ENCODE measurements at regions not wholly inside any gene's neighbourhood (a gene's known extent, or its start where the extent isn't known, plus 50 kb on each side); places are given as distances from the start of the nearest gene placed in this dataset.

DNA sequence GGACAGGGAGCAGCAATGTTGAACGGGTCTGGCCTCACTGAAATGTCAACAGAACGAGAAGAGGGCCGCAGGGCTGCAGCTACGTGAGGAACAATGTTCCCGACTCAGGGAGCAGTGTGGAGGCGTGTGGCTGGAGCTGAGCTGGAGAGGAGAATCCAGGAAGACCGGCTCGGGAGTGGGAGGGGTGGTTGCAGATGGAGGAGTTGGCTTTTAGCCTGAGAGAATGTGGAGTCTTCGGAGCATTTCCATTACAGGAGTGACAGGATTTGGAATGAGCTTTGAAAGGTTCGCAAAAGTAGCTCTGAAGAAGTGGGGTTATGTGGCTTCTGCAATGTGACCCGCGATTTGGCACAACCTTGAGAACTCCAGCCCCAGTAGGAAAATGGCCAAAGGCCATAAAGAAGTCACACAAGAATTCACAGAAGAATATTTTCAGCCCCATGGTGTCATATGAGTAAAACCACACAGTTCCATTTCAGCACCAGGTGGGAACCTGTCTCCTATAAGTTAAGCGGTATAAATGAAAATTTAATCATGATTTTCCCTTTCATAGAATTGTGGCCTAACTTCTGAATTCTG lies 78.8 kb upstream of the NSMCE3 start:
- no peaks in the 10 kb centered on the region for H3K9me3 ChIP-seq (ENCODE audit: control insufficient read depth in 2 of 2, low read length in 2 of 2)
- H3K4me1 ChIP-seq (ENCODE audit: control insufficient read depth in 2 of 2, insufficient read depth in 2 of 2, low read length in 2 of 2) = no peaks in the 10 kb centered on the region
- no peak overlapping the region for H3K9ac ChIP-seq (ENCODE audit: low read depth in 1 of 2, low read length in 2 of 2)
- H3K4me3 ChIP-seq (ENCODE audit: low read length in 2 of 2) = no peak overlapping the region
- H3K27me3 ChIP-seq (ENCODE audit: control insufficient read depth in 2 of 2, insufficient read depth in 2 of 2, low read length in 2 of 2) = no peaks in the 10 kb centered on the region
- no peaks in the 10 kb centered on the region for H3K36me3 ChIP-seq (ENCODE audit: control insufficient read depth in 2 of 2, insufficient read depth in 2 of 2, low read length in 2 of 2)
- H3K27ac ChIP-seq (ENCODE audit: low read depth in 2 of 2, low read length in 2 of 2) = no peak overlapping the region

- Histone ChIP-seq H3K36me3 (ENCODE audit: control insufficient read depth in 2 of 2, insufficient read depth in 2 of 2, low read length in 2 of 2) (no peaks in the 10 kb centered on the region), H3K27ac (ENCODE audit: low read depth in 2 of 2, low read length in 2 of 2) (no peak overlapping the region), H3K4me3 (ENCODE audit: low read length in 2 of 2) (no peak overlapping the region), H3K9ac (ENCODE audit: low read depth in 1 of 2, low read length in 2 of 2) (no peak overlapping the region), H3K9me3 (ENCODE audit: control insufficient read depth in 2 of 2, low read length in 2 of 2) (no peaks in the 10 kb centered on the region), H3K27me3 (ENCODE audit: control insufficient read depth in 2 of 2, insufficient read depth in 2 of 2, low read length in 2 of 2) (no peaks in the 10 kb centered on the region), H3K4me1 (ENCODE audit: control insufficient read depth in 2 of 2, insufficient read depth in 2 of 2, low read length in 2 of 2) (no peaks in the 10 kb centered on the region)
These were observed 77.4 kb upstream of the NSMCE3 start for GRCh38 chr15:29346998-29347397.

DNA sequence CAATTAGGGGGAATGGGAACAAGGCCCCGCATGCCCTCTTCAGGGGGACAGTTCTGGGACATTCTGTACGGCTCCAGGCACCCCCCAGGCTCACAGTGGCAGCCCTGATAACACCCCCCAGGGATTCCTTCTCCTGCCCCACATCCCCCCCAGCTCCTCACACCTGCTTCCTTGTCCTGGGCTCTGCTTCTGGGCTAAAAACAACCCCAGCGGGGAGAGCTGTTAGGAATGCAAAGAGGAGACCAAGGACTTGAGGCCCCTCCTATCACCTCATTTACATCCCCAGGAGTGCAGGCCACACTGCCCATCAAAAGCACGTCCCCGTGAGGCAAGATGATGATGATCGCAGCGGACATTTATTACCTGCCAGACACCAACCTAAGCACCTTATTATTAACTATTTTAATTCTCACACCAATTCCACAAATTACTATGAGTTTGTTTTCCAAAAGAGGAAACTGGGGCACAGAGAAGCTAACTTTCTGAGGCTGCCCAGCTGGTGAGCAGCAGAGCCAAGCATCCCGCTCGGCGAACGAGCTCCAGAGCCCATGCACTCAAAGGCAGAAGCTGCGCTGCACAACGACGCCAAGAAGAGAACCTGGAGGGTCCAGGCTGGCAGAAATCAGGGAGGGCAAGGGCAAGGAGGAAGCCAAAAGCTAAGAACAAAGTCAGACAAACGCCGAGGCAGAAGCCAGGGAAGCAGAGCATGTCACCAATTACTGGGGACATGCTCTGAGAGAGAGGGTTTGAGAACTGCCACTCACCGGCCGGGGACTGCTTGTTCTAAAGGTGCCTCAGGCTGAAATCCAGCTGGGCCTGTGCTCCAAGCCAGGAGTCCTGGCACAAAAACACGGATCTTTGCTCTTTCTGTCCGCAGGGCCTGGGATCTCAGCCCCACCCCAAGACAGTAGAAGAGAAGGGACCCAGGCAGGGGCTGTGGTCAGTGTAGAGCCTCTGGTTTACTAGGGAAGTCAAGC lies 76.2 kb upstream of the NSMCE3 start:
- H3K9me3 ChIP-seq (ENCODE audit: control insufficient read depth in 2 of 2, low read length in 2 of 2) = no peaks in the 10 kb centered on the region
- H3K9ac ChIP-seq (ENCODE audit: low read depth in 1 of 2, low read length in 2 of 2) = no peak overlapping the region
- H3K27ac ChIP-seq (ENCODE audit: low read depth in 2 of 2, low read length in 2 of 2) = no peak overlapping the region
- H3K4me3 ChIP-seq (ENCODE audit: low read length in 2 of 2) = no peak overlapping the region
- H3K4me1 ChIP-seq (ENCODE audit: control insufficient read depth in 2 of 2, insufficient read depth in 2 of 2, low read length in 2 of 2) = no peaks in the 10 kb centered on the region
- no peaks in the 10 kb centered on the region for H3K36me3 ChIP-seq (ENCODE audit: control insufficient read depth in 2 of 2, insufficient read depth in 2 of 2, low read length in 2 of 2)
- H3K27me3 ChIP-seq (ENCODE audit: control insufficient read depth in 2 of 2, insufficient read depth in 2 of 2, low read length in 2 of 2) = no peaks in the 10 kb centered on the region

DNA sequence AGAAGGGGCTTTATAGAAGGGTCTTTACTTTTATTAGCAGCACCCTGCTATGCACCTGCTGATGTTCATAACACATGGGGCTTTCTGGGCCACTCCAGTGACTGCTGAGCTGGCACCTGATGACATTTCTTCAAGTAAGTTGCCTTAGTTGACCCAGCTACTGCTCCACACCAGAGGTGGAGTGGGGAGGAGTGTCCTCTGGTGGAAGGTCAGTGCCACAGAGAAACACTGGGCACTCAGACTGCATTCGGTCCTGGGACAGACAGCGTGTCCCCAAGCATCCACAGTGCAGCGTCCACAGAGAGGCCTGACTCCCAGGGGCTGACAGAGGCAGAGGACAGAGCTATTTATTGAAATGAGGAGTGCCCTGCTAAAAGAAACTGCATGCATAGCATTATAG lies 74.9 kb upstream of the NSMCE3 start:
- H3K27ac ChIP-seq (ENCODE audit: low read depth in 2 of 2, low read length in 2 of 2) = no peak overlapping the region
- H3K4me3 ChIP-seq (ENCODE audit: low read length in 2 of 2) = no peak overlapping the region

DNA sequence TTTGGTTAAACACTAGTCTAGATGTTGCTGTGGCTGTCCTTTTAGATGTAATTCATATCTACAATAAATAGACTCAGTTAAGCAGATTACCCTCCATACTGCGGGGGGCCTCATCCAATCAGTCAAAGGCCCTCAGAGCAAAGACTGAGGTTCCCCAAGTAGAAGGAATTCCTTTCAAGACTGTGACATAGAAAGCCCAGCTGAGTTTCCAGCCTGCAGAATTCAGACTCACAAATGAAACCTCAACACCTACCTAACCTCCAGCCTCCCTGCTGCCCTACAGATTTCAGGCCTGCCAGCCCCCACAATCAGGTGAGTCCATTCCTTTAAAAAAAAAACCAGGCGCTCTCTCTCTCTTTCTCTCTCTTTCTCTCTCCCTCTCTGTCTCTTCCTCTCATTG lies 73.6 kb upstream of the NSMCE3 start:
- H3K4me3 ChIP-seq (ENCODE audit: low read length in 2 of 2) = no peak overlapping the region
- no peaks in the 10 kb centered on the region for H3K27me3 ChIP-seq (ENCODE audit: control insufficient read depth in 2 of 2, insufficient read depth in 2 of 2, low read length in 2 of 2)
- no peak overlapping the region for H3K9ac ChIP-seq (ENCODE audit: low read depth in 1 of 2, low read length in 2 of 2)
- H3K4me1 ChIP-seq (ENCODE audit: control insufficient read depth in 2 of 2, insufficient read depth in 2 of 2, low read length in 2 of 2) = no peaks in the 10 kb centered on the region
- no peaks in the 10 kb centered on the region for H3K36me3 ChIP-seq (ENCODE audit: control insufficient read depth in 2 of 2, insufficient read depth in 2 of 2, low read length in 2 of 2)
- no peak overlapping the region for H3K27ac ChIP-seq (ENCODE audit: low read depth in 2 of 2, low read length in 2 of 2)
- H3K9me3 ChIP-seq (ENCODE audit: control insufficient read depth in 2 of 2, low read length in 2 of 2) = no peaks in the 10 kb centered on the region

More for the DNA sequence above, 74.9 kb upstream of the NSMCE3 start:
- H3K9me3 ChIP-seq (ENCODE audit: control insufficient read depth in 2 of 2, low read length in 2 of 2) = no peaks in the 10 kb centered on the region
- H3K9ac ChIP-seq (ENCODE audit: low read depth in 1 of 2, low read length in 2 of 2) = no peak overlapping the region
- no peaks in the 10 kb centered on the region for H3K4me1 ChIP-seq (ENCODE audit: control insufficient read depth in 2 of 2, insufficient read depth in 2 of 2, low read length in 2 of 2)
- no peaks in the 10 kb centered on the region for H3K36me3 ChIP-seq (ENCODE audit: control insufficient read depth in 2 of 2, insufficient read depth in 2 of 2, low read length in 2 of 2)
- H3K27me3 ChIP-seq (ENCODE audit: control insufficient read depth in 2 of 2, insufficient read depth in 2 of 2, low read length in 2 of 2) = no peaks in the 10 kb centered on the region

DNA sequence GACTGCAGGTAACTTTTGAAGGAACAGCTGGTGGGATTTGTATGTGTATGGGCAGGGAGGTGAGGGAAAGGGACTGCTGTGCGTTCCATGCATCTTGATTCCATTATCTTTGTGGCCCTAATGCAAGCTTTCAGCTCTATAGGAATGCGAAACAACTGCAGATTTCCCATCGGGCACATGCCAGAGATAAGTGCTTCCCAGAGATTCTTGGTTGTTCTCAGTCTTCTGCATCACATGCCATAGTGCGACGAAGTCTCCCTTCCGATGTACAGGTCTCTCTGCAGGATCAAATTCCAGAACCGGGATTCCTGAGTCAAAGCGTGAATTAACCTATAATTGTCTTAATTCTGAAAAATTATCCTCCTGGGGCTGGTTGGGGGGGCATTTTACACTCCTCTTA lies 72.6 kb upstream of the NSMCE3 start:
- no peaks in the 10 kb centered on the region for H3K36me3 ChIP-seq (ENCODE audit: control insufficient read depth in 2 of 2, insufficient read depth in 2 of 2, low read length in 2 of 2)
- H3K27ac ChIP-seq (ENCODE audit: low read depth in 2 of 2, low read length in 2 of 2) = no peak overlapping the region
- H3K27me3 ChIP-seq (ENCODE audit: control insufficient read depth in 2 of 2, insufficient read depth in 2 of 2, low read length in 2 of 2) = no peaks in the 10 kb centered on the region
- H3K9me3 ChIP-seq (ENCODE audit: control insufficient read depth in 2 of 2, low read length in 2 of 2) = no peaks in the 10 kb centered on the region
- H3K4me3 ChIP-seq (ENCODE audit: low read length in 2 of 2) = no peak overlapping the region
- H3K9ac ChIP-seq (ENCODE audit: low read depth in 1 of 2, low read length in 2 of 2) = no peak overlapping the region
- no peaks in the 10 kb centered on the region for H3K4me1 ChIP-seq (ENCODE audit: control insufficient read depth in 2 of 2, insufficient read depth in 2 of 2, low read length in 2 of 2)

DNA sequence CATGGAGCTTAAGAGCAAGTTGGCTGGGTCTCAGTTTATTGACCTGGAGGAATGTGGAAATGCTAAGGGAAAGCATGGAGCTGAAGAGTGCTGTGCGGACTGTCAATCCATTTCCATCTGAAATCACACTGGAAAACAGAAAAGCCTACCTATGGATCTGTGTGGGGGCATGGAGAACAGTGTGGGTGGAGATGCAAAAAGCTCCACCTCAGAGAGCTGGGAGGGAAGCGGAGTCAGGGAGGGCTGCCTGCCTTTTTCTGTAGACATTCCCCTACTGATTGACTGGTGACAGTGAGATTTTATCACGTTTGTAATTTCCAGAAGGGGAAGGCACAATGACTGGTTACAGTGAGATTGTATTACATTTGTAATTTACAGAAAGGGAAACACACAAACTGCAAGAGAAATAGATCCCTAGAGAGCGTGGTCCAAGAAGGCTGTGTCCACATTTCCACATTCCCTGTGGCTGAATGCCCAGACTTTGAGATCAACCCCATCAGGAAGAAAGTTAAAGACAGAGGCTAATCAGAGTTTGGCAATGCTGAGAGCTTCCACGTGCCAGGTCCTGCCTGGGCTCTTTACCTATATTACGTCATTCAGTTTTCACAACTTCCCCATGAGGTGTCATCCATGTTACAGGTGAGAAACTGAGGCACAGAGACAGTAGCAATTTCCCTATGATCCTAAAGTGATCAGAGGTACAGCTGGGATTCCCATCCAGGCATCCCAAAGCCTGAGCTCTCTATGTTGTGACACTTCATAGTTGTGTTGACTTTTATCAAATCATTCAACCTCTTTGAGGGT lies 67.7 kb upstream of the NSMCE3 start:
- Histone ChIP-seq H3K9ac (ENCODE audit: low read depth in 1 of 2, low read length in 2 of 2) (no peak overlapping the region), H3K36me3 (ENCODE audit: control insufficient read depth in 2 of 2, insufficient read depth in 2 of 2, low read length in 2 of 2) (no peaks in the 10 kb centered on the region)

GRCh38 chr15:29334544-29334943 lies 64.9 kb upstream of the NSMCE3 start:
- Histone ChIP-seq H3K9me3 (ENCODE audit: control insufficient read depth in 2 of 2, low read length in 2 of 2) (no peaks in the 10 kb centered on the region), H3K9ac (ENCODE audit: low read depth in 1 of 2, low read length in 2 of 2) (no peak overlapping the region), H3K27me3 (ENCODE audit: control insufficient read depth in 2 of 2, insufficient read depth in 2 of 2, low read length in 2 of 2) (no peaks in the 10 kb centered on the region), H3K36me3 (ENCODE audit: control insufficient read depth in 2 of 2, insufficient read depth in 2 of 2, low read length in 2 of 2) (no peaks in the 10 kb centered on the region), H3K4me1 (ENCODE audit: control insufficient read depth in 2 of 2, insufficient read depth in 2 of 2, low read length in 2 of 2) (no peaks in the 10 kb centered on the region), H3K27ac (ENCODE audit: low read depth in 2 of 2, low read length in 2 of 2) (no peak overlapping the region), H3K4me3 (ENCODE audit: low read length in 2 of 2) (no peak overlapping the region)

More for the DNA sequence above, 67.7 kb upstream of the NSMCE3 start:
- Histone ChIP-seq H3K27me3 (ENCODE audit: control insufficient read depth in 2 of 2, insufficient read depth in 2 of 2, low read length in 2 of 2) (no peaks in the 10 kb centered on the region), H3K27ac (ENCODE audit: low read depth in 2 of 2, low read length in 2 of 2) (no peak overlapping the region), H3K9me3 (ENCODE audit: control insufficient read depth in 2 of 2, low read length in 2 of 2) (no peaks in the 10 kb centered on the region), H3K4me3 (ENCODE audit: low read length in 2 of 2) (no peak overlapping the region), H3K4me1 (ENCODE audit: control insufficient read depth in 2 of 2, insufficient read depth in 2 of 2, low read length in 2 of 2) (no peaks in the 10 kb centered on the region)

DNA sequence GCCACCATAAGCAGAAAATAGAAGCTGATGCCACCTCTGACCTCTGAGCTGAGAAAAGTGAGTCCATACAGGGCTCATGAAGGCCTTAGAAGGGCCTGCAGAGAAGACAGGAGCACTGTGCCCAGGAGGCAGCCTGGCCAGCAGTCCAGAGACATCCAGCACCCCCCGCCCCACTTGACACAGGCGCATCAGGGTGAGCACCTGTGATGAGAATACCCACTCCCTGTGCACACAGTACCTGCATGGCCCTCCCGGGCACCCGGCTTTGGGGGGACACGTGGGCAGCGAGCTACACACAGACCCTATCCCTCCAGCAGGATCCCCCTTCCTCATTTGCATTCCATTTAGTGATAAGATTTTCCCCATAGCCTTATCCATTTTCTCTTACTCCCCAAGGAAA lies 63.6 kb upstream of the NSMCE3 start:
- no peaks in the 10 kb centered on the region for H3K27me3 ChIP-seq (ENCODE audit: control insufficient read depth in 2 of 2, insufficient read depth in 2 of 2, low read length in 2 of 2)
- no peak overlapping the region for H3K9ac ChIP-seq (ENCODE audit: low read depth in 1 of 2, low read length in 2 of 2)
- no peak overlapping the region for H3K27ac ChIP-seq (ENCODE audit: low read depth in 2 of 2, low read length in 2 of 2)
- H3K36me3 ChIP-seq (ENCODE audit: control insufficient read depth in 2 of 2, insufficient read depth in 2 of 2, low read length in 2 of 2) = no peaks in the 10 kb centered on the region
- H3K4me3 ChIP-seq (ENCODE audit: low read length in 2 of 2) = no peak overlapping the region
- no peaks in the 10 kb centered on the region for H3K9me3 ChIP-seq (ENCODE audit: control insufficient read depth in 2 of 2, low read length in 2 of 2)
- no peaks in the 10 kb centered on the region for H3K4me1 ChIP-seq (ENCODE audit: control insufficient read depth in 2 of 2, insufficient read depth in 2 of 2, low read length in 2 of 2)

DNA sequence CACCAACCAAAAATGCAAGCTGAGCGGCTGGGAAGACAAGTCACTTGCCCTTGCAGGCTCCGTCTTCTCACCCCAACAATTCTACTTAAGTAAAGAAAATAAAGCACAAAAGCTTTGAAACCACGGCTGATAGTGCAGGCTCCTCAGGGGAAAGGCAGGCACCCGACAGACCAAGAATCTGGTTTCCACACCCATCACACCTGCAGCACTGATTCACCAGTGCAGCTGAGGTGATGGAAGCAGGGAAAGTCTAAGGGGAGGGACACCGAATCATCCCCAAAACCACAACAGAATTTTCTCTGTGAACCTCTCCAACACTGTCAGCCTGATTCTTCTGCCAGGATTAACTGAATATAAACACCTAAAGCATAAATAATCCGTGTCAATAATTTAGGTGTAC lies 62.0 kb upstream of the NSMCE3 start:
- Histone ChIP-seq H3K27ac (ENCODE audit: low read depth in 2 of 2, low read length in 2 of 2) (no peak overlapping the region), H3K9ac (ENCODE audit: low read depth in 1 of 2, low read length in 2 of 2) (no peak overlapping the region), H3K27me3 (ENCODE audit: control insufficient read depth in 2 of 2, insufficient read depth in 2 of 2, low read length in 2 of 2) (no peaks in the 10 kb centered on the region), H3K4me1 (ENCODE audit: control insufficient read depth in 2 of 2, insufficient read depth in 2 of 2, low read length in 2 of 2) (no peaks in the 10 kb centered on the region), H3K36me3 (ENCODE audit: control insufficient read depth in 2 of 2, insufficient read depth in 2 of 2, low read length in 2 of 2) (no peaks in the 10 kb centered on the region), H3K4me3 (ENCODE audit: low read length in 2 of 2) (no peak overlapping the region), H3K9me3 (ENCODE audit: control insufficient read depth in 2 of 2, low read length in 2 of 2) (no peaks in the 10 kb centered on the region)

Data from mucosa of rectum (tissue), 2 donors.